H1 (cell line): ENCODE measurements at regions not wholly inside any gene's neighbourhood (a gene's known extent, or its start where the extent isn't known, plus 50 kb on each side); places are given as distances from the start of the nearest gene placed in this dataset.

ENCODE experiments used
- CTCF ChIA-PET: fragments of 300-600 bp; sonication (Branson Sonifier 250); formaldehyde crosslinking; loops from one replicate; lab custom pipeline; 2021; ENCODE audit not compliant: partially characterized antibody; lab: Charles Lee
- POLR2A ChIA-PET: fragments of 300-600 bp; sonication (Branson Sonifier 250); formaldehyde crosslinking; loops from one replicate; lab custom pipeline; 2021; ENCODE audit warnings: inconsistent platforms; ENCODE audit not compliant: partially characterized antibody; lab: Charles Lee
- DNase-seq, 2 experiments: peaks; one replicate each; pipeline versions ENCODE4 v3.0.0 to v3.0.0-alpha.2; 2010 to 2022; ENCODE audit warnings: low spot score in 2 of 2, low read depth in 1 of 2, mixed read lengths in 1 of 2
- FAIRE-seq: peaks from 2 replicates; lab custom pipeline; 2011; peaks lifted over from hg19 to GRCh38; lab: Jason Lieb, UNC
- H2AFZ ChIP-seq: 2 replicates; pipeline ENCODE4 v1.8.1; 2012; ENCODE audit warnings: low read length, inconsistent platforms
- H2AK5ac ChIP-seq: 2 replicates; pipeline ENCODE4 v1.6.1; 2013; ENCODE audit warnings: low read depth, low read length
- H2BK120ac ChIP-seq: replicated peaks from 2 replicates; pipeline ENCODE3; 2013; ENCODE audit warnings: low read depth, low read length, inconsistent platforms
- H2BK12ac ChIP-seq: 2 replicates; pipeline ENCODE4 v1.6.1; 2013; ENCODE audit warnings: low read depth, low read length
- H2BK15ac ChIP-seq: 2 replicates; pipeline ENCODE4 v1.6.1; 2013; ENCODE audit warnings: low read length
- H2BK20ac ChIP-seq: 2 replicates; pipeline ENCODE4 v1.6.1; 2013; ENCODE audit warnings: low read length
- H2BK5ac ChIP-seq: 2 replicates; pipeline ENCODE4 v1.6.1; 2013; ENCODE audit warnings: low read depth, low read length
- H3K14ac ChIP-seq: 2 replicates; pipeline ENCODE4 v1.6.1; 2013; ENCODE audit warnings: inconsistent platforms; ENCODE audit not compliant: insufficient read length
- H3K18ac ChIP-seq: 2 replicates; pipeline ENCODE4 v1.6.1; 2013; ENCODE audit warnings: low read length; ENCODE audit errors: extremely low read depth
- H3K23ac ChIP-seq: 2 replicates; pipeline ENCODE4 v1.6.1; 2013; ENCODE audit warnings: inconsistent platforms; ENCODE audit not compliant: insufficient read length
- H3K23me2 ChIP-seq: 2 replicates; pipeline ENCODE4 v1.6.1; 2013; ENCODE audit warnings: low read depth, low read length
- H3K27ac ChIP-seq: 2 replicates; pipeline ENCODE4 v1.6.1; 2011; ENCODE audit warnings: low read depth, low read length, inconsistent platforms
- H3K27me3 ChIP-seq, 4 experiments: replicated peaks in 1 of 4; 1 replicate in 1 of 4; 2 replicates in 3 of 4; pipeline versions ENCODE4 v1.6.1 to v1.8.1; 2011 to 2013; ENCODE audit warnings: low read length in 3 of 4, mild to moderate bottlenecking in 3 of 4, inconsistent platforms in 2 of 4, mixed read lengths in 2 of 4, moderate library complexity in 1 of 4; ENCODE audit not compliant: control insufficient read depth in 3 of 4, insufficient read depth in 3 of 4; ENCODE audit errors: extremely low read depth in 1 of 4
- H3K36me3 ChIP-seq, 4 experiments: 2 replicates each; pipeline versions ENCODE4 v1.6.1 to v1.8.1; 2011 to 2013; ENCODE audit warnings: mild to moderate bottlenecking in 4 of 4, low read length in 3 of 4, moderate library complexity in 2 of 4, control low read depth in 1 of 4, inconsistent platforms in 1 of 4; ENCODE audit not compliant: insufficient read depth in 4 of 4, control insufficient read depth in 2 of 4
- H3K4ac ChIP-seq: replicated peaks from 2 replicates; pipeline ENCODE3; 2013; ENCODE audit warnings: low read length, low read depth, mixed read lengths, inconsistent platforms; ENCODE audit not compliant: insufficient read length
- H3K4me1 ChIP-seq, 4 experiments: replicated peaks in 1 of 4; 1 replicate in 1 of 4; 2 replicates in 3 of 4; pipeline versions ENCODE4 v1.6.1 to v1.8.1; 2011 to 2013; ENCODE audit warnings: low read length in 3 of 4, inconsistent platforms in 2 of 4, mixed read lengths in 1 of 4; ENCODE audit not compliant: insufficient read depth in 4 of 4, control insufficient read depth in 3 of 4
- H3K4me2 ChIP-seq, 2 experiments: 2 replicates each; pipeline versions ENCODE4 v1.6.1 to v1.8.1; 2011 to 2013; ENCODE audit warnings: low read depth in 2 of 2, low read length in 2 of 2, control low read depth in 1 of 2, inconsistent platforms in 1 of 2, mild to moderate bottlenecking in 1 of 2; ENCODE audit not compliant: insufficient read depth in 1 of 2
- H3K4me3 ChIP-seq, 4 experiments: fragments of 200-600, 300-600 bp in 1 of 4; sonication (generic), shearing (Covaris generic), sonication (Bioruptor Twin) in 1 of 4; 2 replicates each; pipeline versions ENCODE4 v1.5.1 to v1.8.1; 2011 to 2016; ENCODE audit warnings: low read length in 4 of 4, low read depth in 3 of 4, control low read depth in 2 of 4, inconsistent platforms in 2 of 4, mild to moderate bottlenecking in 2 of 4, mixed read lengths in 1 of 4, moderate library complexity in 1 of 4; ENCODE audit not compliant: insufficient read depth in 2 of 4; ENCODE audit errors: extremely low read depth in 1 of 4
- H3K56ac ChIP-seq: replicated peaks from 2 replicates; pipeline ENCODE3; 2013; ENCODE audit warnings: low read depth, mild to moderate bottlenecking, mixed read lengths, low read length, inconsistent platforms; ENCODE audit not compliant: insufficient read length
- H3K79me1 ChIP-seq: 2 replicates; pipeline ENCODE4 v1.6.1; 2013; ENCODE audit warnings: low read depth, low read length, control low read depth
- H3K79me2 ChIP-seq, 2 experiments: 2 replicates each; pipeline versions ENCODE4 v1.6.1 to v1.8.1; 2012 to 2013; ENCODE audit warnings: low read length in 2 of 2, mild to moderate bottlenecking in 2 of 2, inconsistent platforms in 1 of 2; ENCODE audit not compliant: insufficient read depth in 2 of 2, control insufficient read depth in 1 of 2
- H3K9ac ChIP-seq, 4 experiments: replicated peaks in 1 of 4; 1 replicate in 1 of 4; 2 replicates in 3 of 4; pipeline versions ENCODE4 v1.6.1 to v1.8.1; 2011 to 2013; ENCODE audit warnings: low read depth in 3 of 4, low read length in 3 of 4, control low read depth in 2 of 4, mild to moderate bottlenecking in 2 of 4, moderate library complexity in 2 of 4, inconsistent platforms in 1 of 4; ENCODE audit errors: extremely low read depth in 1 of 4
- H3K9me3 ChIP-seq, 2 experiments: 2 replicates each; pipeline versions ENCODE4 v1.6.1 to v1.8.1; 2012 to 2013; ENCODE audit warnings: mild to moderate bottlenecking in 2 of 2, moderate library complexity in 2 of 2, control low read depth in 1 of 2, inconsistent platforms in 1 of 2, low read depth in 1 of 2, low read length in 1 of 2, mixed read lengths in 1 of 2; ENCODE audit not compliant: insufficient read depth in 2 of 2
- H4K20me1 ChIP-seq, 2 experiments: replicated peaks in 1 of 2; 2 replicates each; pipeline versions ENCODE3 to v1.8.1; 2011 to 2013; ENCODE audit warnings: inconsistent platforms in 2 of 2, low read length in 2 of 2, mild to moderate bottlenecking in 1 of 2; ENCODE audit not compliant: insufficient read depth in 2 of 2, control insufficient read depth in 1 of 2
- H4K5ac ChIP-seq: 2 replicates; pipeline ENCODE4 v1.6.1; 2013; ENCODE audit warnings: low read length, low read depth, mixed read lengths, inconsistent platforms; ENCODE audit not compliant: insufficient read length
- H4K8ac ChIP-seq: 2 replicates; pipeline ENCODE4 v1.8.0; 2013; ENCODE audit warnings: mild to moderate bottlenecking, moderate library complexity, low read length, inconsistent platforms; ENCODE audit not compliant: insufficient read depth; ENCODE audit errors: extremely low read depth
- H4K91ac ChIP-seq: replicated peaks from 2 replicates; pipeline ENCODE3; 2013; ENCODE audit warnings: low read length, mixed read lengths, inconsistent platforms; ENCODE audit not compliant: insufficient read length
- WGBS, 2 experiments: shearing (Covaris generic) in 1 of 2; methylation state at CpG; one replicate each; pipeline versions ENCODE4 v1.1.6 to v1.1.7; 2013 to 2015; ENCODE audit warnings: low lambda C conversion rate in 2 of 2, mixed read lengths in 2 of 2, inconsistent platforms in 1 of 2, low coverage in 1 of 2, missing lambda C conversion rate in 1 of 2; ENCODE audit not compliant: insufficient replicate concordance in 2 of 2, insufficient coverage in 1 of 2, insufficient read length in 1 of 2; ENCODE audit errors: extremely low coverage in 1 of 2, missing lambda C conversion rate in 1 of 2; 5-methylcytosine and 5-hydroxymethylcytosine counted together

DNA sequence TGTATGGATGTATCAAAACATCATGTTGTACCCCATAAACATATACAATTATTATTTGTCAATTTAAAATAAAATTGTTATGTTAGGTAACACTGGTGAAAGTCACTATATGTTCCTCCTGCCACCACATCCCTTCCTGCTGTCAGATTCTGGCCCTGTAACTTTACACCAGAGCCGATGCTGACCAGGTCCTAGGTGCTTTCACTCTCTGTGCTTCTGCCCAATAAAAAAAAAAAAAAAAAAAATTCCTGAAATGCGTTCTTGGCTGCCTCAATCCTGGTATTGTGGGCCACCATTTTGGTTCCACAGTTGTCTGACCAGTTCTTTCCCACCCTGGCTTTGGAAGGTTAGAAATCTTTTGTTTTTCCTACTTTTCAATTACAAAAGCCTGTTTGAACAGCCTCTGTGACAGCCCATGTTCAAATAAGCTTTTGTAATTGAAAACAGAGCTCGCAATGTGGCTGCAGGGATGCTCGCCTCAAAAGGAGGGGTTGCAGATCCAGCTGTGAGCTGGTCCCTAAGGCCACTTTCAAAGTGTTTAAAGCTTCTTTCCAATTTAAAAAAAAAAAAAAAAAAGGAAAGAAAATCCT, 831.0 kb upstream of the EEF2KMT start:
- no peak overlapping the region for H4K8ac ChIP-seq
- FAIRE-seq (peak; percentile 93), DNase-seq (peak; percentile 47 to 49)
- peak overlapping the region; percentile 57 to 65 for H3K4me2 ChIP-seq
- no peak overlapping the region for H3K27ac ChIP-seq
- H2BK15ac ChIP-seq = no peak overlapping the region
- CTCF ChIA-PET = interaction anchor here (0.6 to 3.3 kb wide), 8 partner anchors 10 to 529 kb away, joined by 3 to 13 read pairs (median 3); no protein-coding TSS in a partner anchor
- peaks cover 7 to 25% (median 21%) of the 10 kb centered on the region in 4 experiments for H3K27me3 ChIP-seq
- H4K20me1 ChIP-seq = no peaks in the 10 kb centered on the region
- no peaks in the 10 kb centered on the region for H3K9me3 ChIP-seq
- H2BK20ac ChIP-seq = no peak overlapping the region
- no peak overlapping the region for H2AK5ac ChIP-seq
- H3K79me1 ChIP-seq = no peaks in the 10 kb centered on the region
- H3K23ac ChIP-seq = no peak overlapping the region
- H3K9ac ChIP-seq = no peak overlapping the region
- H3K14ac ChIP-seq = no peak overlapping the region
- no peak overlapping the region for H2AFZ ChIP-seq
- no peak overlapping the region for H2BK120ac ChIP-seq
- peak overlapping the region in 1 of 4 experiments; percentile 39; a peak in 1 of 8 replicates for H3K4me3 ChIP-seq
- H4K91ac ChIP-seq = no peak overlapping the region
- H3K56ac ChIP-seq = no peak overlapping the region
- H3K23me2 ChIP-seq = no peaks in the 10 kb centered on the region; the same call in 1 of the 2 replicates
- POLR2A ChIA-PET = interaction anchor here (1.1 kb wide), 1 partner anchor 18 kb away, joined by 3 read pairs; no protein-coding TSS in a partner anchor
- no peak overlapping the region for H3K4ac ChIP-seq
- no peak overlapping the region for H2BK5ac ChIP-seq
- H3K79me2 ChIP-seq = no peaks in the 10 kb centered on the region
- H3K18ac ChIP-seq = no peak overlapping the region
- H3K4me1 ChIP-seq = peaks cover 3 to 22% (median 15%) of the 10 kb centered on the region in 4 experiments; a peak in 6 of 7 replicates
- WGBS, 2 experiments = 8% methylated on average over 4 of the region's 4 CpGs; no CpG with 5 or more reads in 1 of the 2 experiments
- no peaks in the 10 kb centered on the region for H3K36me3 ChIP-seq
- no peak overlapping the region for H4K5ac ChIP-seq
- H2BK12ac ChIP-seq = no peak overlapping the region
